ENCODE measurements at regions not wholly inside any gene's neighbourhood (a gene's known extent, or its start where the extent isn't known, plus 50 kb on each side); places are given as distances from the start of the nearest gene placed in this dataset.
A peak's percentile ranks its signal among the peaks of the same experiment; 100 is the strongest.

GRCh38 chr9:94010980-94011533 lies 55.9 kb upstream of the BARX1 start:
- Histone ChIP-seq H3K36me3 (ENCODE audit: control insufficient read depth, insufficient read depth, low read length) (no peaks in the 10 kb centered on the region), H3K27me3 (ENCODE audit: control insufficient read depth, insufficient read depth, low read length) (peaks cover 5% of the 10 kb centered on the region), H3K4me3 (ENCODE audit: low read depth, low read length) (no peak overlapping the region)
- DNase-seq (ENCODE audit: low read depth) = no peak
- no peak for FAIRE-seq
- TF ChIP-seq, protein P1, sequence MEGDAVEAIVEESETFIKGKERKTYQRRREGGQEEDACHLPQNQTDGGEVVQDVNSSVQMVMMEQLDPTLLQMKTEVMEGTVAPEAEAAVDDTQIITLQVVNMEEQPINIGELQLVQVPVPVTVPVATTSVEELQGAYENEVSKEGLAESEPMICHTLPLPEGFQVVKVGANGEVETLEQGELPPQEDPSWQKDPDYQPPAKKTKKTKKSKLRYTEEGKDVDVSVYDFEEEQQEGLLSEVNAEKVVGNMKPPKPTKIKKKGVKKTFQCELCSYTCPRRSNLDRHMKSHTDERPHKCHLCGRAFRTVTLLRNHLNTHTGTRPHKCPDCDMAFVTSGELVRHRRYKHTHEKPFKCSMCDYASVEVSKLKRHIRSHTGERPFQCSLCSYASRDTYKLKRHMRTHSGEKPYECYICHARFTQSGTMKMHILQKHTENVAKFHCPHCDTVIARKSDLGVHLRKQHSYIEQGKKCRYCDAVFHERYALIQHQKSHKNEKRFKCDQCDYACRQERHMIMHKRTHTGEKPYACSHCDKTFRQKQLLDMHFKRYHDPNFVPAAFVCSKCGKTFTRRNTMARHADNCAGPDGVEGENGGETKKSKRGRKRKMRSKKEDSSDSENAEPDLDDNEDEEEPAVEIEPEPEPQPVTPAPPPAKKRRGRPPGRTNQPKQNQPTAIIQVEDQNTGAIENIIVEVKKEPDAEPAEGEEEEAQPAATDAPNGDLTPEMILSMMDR (IDR thresholded peaks at IDR 0.05; ENCODE audit: insufficient read depth, low read length, severe bottlenecking) = no peak

GRCh38 chr9:94005272-94005901 lies 50.2 kb upstream of the BARX1 start:
- no peak overlapping the region for H3K4me3 ChIP-seq (ENCODE audit: low read depth, low read length)
- DNase-seq (ENCODE audit: low read depth) = peak; percentile 93
- no peaks in the 10 kb centered on the region for H3K36me3 ChIP-seq (ENCODE audit: control insufficient read depth, insufficient read depth, low read length)
- FAIRE-seq = no peak
- TF ChIP-seq, protein P1 (IDR thresholded peaks at IDR 0.05; ENCODE audit: insufficient read depth, low read length, severe bottlenecking) = no peak
- peaks cover 3% of the 10 kb centered on the region for H3K27me3 ChIP-seq (ENCODE audit: control insufficient read depth, insufficient read depth, low read length)

All from bronchial epithelial cell (primary cell).